ENCODE measurements at regions not wholly inside any gene's neighbourhood (a gene's known extent, or its start where the extent isn't known, plus 50 kb on each side); places are given as distances from the start of the nearest gene placed in this dataset.

GRCh38 chr20:63116412-63117106 is 99.4 kb downstream of the YTHDF1 start:
- Histone ChIP-seq H3K27me3 (ENCODE audit: insufficient read depth, low read depth, severe bottlenecking) (no peaks in the 10 kb centered on the region), H3K4me3 (ENCODE audit: low read depth, low read length) (no peak overlapping the region), H3K9me3 (ENCODE audit: severe bottlenecking) (peaks cover 4% of the 10 kb centered on the region), H3K36me3 (no peaks in the 10 kb centered on the region), H3K27ac (no peak overlapping the region)
- TF ChIP-seq CTCF (IDR thresholded peaks at IDR 0.05; ENCODE audit: low read depth, low read length) = no peak
- no peak for DNase-seq

- H3K4me3 ChIP-seq (ENCODE audit: low read depth, low read length) = no peak overlapping the region
- H3K27ac ChIP-seq = no peak overlapping the region
- peaks cover 4% of the 10 kb centered on the region for H3K9me3 ChIP-seq (ENCODE audit: severe bottlenecking)
- H3K36me3 ChIP-seq = no peaks in the 10 kb centered on the region
- no peak for DNase-seq
- no peaks in the 10 kb centered on the region for H3K27me3 ChIP-seq (ENCODE audit: insufficient read depth, low read depth, severe bottlenecking)
- TF ChIP-seq CTCF (IDR thresholded peaks at IDR 0.05; ENCODE audit: low read depth, low read length) = no peak
Observed at GRCh38 chr20:63115651-63116411, 100.1 kb downstream of the YTHDF1 start.

GRCh38 chr20:63114693-63115311 is 101.1 kb downstream of the YTHDF1 start:
- Histone ChIP-seq H3K36me3 (no peaks in the 10 kb centered on the region), H3K9me3 (ENCODE audit: severe bottlenecking) (peaks cover 8% of the 10 kb centered on the region), H3K4me3 (ENCODE audit: low read depth, low read length) (no peak overlapping the region), H3K27ac (no peak overlapping the region), H3K27me3 (ENCODE audit: insufficient read depth, low read depth, severe bottlenecking) (no peaks in the 10 kb centered on the region)
- no peak for DNase-seq
- TF ChIP-seq CTCF (IDR thresholded peaks at IDR 0.05; ENCODE audit: low read depth, low read length) = no peak

GRCh38 chr20:63114006-63114692 is 101.8 kb downstream of the YTHDF1 start:
- no peaks in the 10 kb centered on the region for H3K36me3 ChIP-seq
- H3K27me3 ChIP-seq (ENCODE audit: insufficient read depth, low read depth, severe bottlenecking) = no peaks in the 10 kb centered on the region
- H3K4me3 ChIP-seq (ENCODE audit: low read depth, low read length) = no peak overlapping the region
- TF ChIP-seq CTCF (IDR thresholded peaks at IDR 0.05; ENCODE audit: low read depth, low read length) = no peak
- H3K9me3 ChIP-seq (ENCODE audit: severe bottlenecking) = peaks cover 8% of the 10 kb centered on the region
- no peak for DNase-seq
- H3K27ac ChIP-seq = no peak overlapping the region

GRCh38 chr20:63112491-63113219 is 103.3 kb downstream of the YTHDF1 start:
- H3K36me3 ChIP-seq = no peaks in the 10 kb centered on the region
- no peak overlapping the region for H3K27ac ChIP-seq
- TF ChIP-seq CTCF (IDR thresholded peaks at IDR 0.05; ENCODE audit: low read depth, low read length) = no peak
- peaks cover 8% of the 10 kb centered on the region for H3K9me3 ChIP-seq (ENCODE audit: severe bottlenecking)
- no peak for DNase-seq
- H3K27me3 ChIP-seq (ENCODE audit: insufficient read depth, low read depth, severe bottlenecking) = no peaks in the 10 kb centered on the region
- H3K4me3 ChIP-seq (ENCODE audit: low read depth, low read length) = no peak overlapping the region
